ENCODE measurements at regions not wholly inside any gene's neighbourhood (a gene's known extent, or its start where the extent isn't known, plus 50 kb on each side); places are given as distances from the start of the nearest gene placed in this dataset.

GRCh38 chr2:144715992-144716391 lies 196.1 kb upstream of the ZEB2 start:
- no peak overlapping the region for H3K4me3 ChIP-seq
- no peaks in the 10 kb centered on the region for H3K36me3 ChIP-seq (ENCODE audit: low read depth)
- intact Hi-C loops (cut with DNase I, micrococcal nuclease) = no loop called here
- H3K9me3 ChIP-seq = no peaks in the 10 kb centered on the region
- no peaks in the 10 kb centered on the region for H3K4me1 ChIP-seq (ENCODE audit: low read depth)
- DNase-seq (no peak), ATAC-seq (no peak)
- TF ChIP-seq, protein P1, sequence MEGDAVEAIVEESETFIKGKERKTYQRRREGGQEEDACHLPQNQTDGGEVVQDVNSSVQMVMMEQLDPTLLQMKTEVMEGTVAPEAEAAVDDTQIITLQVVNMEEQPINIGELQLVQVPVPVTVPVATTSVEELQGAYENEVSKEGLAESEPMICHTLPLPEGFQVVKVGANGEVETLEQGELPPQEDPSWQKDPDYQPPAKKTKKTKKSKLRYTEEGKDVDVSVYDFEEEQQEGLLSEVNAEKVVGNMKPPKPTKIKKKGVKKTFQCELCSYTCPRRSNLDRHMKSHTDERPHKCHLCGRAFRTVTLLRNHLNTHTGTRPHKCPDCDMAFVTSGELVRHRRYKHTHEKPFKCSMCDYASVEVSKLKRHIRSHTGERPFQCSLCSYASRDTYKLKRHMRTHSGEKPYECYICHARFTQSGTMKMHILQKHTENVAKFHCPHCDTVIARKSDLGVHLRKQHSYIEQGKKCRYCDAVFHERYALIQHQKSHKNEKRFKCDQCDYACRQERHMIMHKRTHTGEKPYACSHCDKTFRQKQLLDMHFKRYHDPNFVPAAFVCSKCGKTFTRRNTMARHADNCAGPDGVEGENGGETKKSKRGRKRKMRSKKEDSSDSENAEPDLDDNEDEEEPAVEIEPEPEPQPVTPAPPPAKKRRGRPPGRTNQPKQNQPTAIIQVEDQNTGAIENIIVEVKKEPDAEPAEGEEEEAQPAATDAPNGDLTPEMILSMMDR (IDR thresholded peaks at IDR 0.05) = no peak

- Histone ChIP-seq H3K36me3 (ENCODE audit: low read depth) (no peaks in the 10 kb centered on the region), H3K4me3 (no peak overlapping the region), H3K4me1 (ENCODE audit: low read depth) (no peaks in the 10 kb centered on the region), H3K9me3 (no peaks in the 10 kb centered on the region)
- intact Hi-C loops (cut with DNase I, micrococcal nuclease) = no loop called here
- TF ChIP-seq, protein P1 (IDR thresholded peaks at IDR 0.05) = no peak
- DNase-seq = no peak
- ATAC-seq = no peak
Observed at GRCh38 chr2:144713410-144713809, 193.5 kb upstream of the ZEB2 start.

DNA sequence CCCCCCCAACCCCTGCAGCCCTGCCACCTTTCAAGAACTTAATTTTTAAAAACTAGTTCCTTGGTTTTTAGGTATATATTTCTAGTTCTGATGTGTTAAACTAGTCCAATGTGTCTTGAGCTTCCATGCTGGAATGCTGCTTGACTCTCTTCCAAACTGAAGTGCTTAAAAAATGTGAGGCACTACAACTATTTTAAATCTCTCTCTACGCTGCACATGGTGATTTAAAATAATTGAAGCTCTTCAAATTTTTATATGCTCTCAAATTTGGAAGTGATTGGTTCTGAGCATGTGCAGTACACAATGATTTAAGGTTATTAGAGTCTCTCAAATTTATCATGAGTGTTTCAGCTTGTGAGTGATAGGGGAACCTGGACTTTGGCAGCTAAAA lies 192.6 kb upstream of the ZEB2 start:
- TF ChIP-seq, protein P1 (IDR thresholded peaks at IDR 0.05) = no peak
- Histone ChIP-seq H3K4me1 (ENCODE audit: low read depth) (no peaks in the 10 kb centered on the region), H3K36me3 (ENCODE audit: low read depth) (no peaks in the 10 kb centered on the region), H3K4me3 (no peak overlapping the region), H3K9me3 (no peaks in the 10 kb centered on the region)
- ATAC-seq (no peak), DNase-seq (no peak)
- intact Hi-C loops (cut with DNase I, micrococcal nuclease) = no loop called here

- H3K36me3 ChIP-seq (ENCODE audit: low read depth) = no peaks in the 10 kb centered on the region
- TF ChIP-seq, protein P1 (IDR thresholded peaks at IDR 0.05) = no peak
- DNase-seq (no peak), ATAC-seq (no peak)
- no peak overlapping the region for H3K4me3 ChIP-seq
- H3K9me3 ChIP-seq = no peaks in the 10 kb centered on the region
- intact Hi-C loops (cut with DNase I, micrococcal nuclease) = no loop called here
- no peaks in the 10 kb centered on the region for H3K4me1 ChIP-seq (ENCODE audit: low read depth)
Observed at GRCh38 chr2:144711630-144712549, 192.0 kb upstream of the ZEB2 start.

DNA sequence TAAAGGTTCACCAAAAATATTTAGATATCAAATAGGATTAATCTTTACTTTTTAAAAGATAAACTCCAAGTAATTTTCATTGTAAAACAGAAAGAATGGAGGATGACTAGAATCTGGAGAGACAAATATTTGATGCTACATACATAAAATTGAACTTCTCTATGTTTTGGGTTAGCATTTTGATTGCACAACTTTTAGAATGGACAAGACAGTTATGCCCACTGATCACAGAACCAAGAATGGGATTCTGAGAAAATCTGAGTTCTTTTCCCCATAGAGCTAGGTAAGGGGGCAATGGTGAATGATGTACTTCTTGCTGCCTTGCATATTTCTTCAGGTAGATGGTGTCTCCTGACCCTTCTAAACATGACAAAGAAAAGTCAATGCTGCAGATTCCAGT lies 191.2 kb upstream of the ZEB2 start:
- no peaks in the 10 kb centered on the region for H3K36me3 ChIP-seq (ENCODE audit: low read depth)
- H3K9me3 ChIP-seq = no peaks in the 10 kb centered on the region
- ATAC-seq (no peak), DNase-seq (no peak)
- no peaks in the 10 kb centered on the region for H3K4me1 ChIP-seq (ENCODE audit: low read depth)
- TF ChIP-seq, protein P1 (IDR thresholded peaks at IDR 0.05) = no peak
- intact Hi-C loops (cut with DNase I, micrococcal nuclease) = no loop called here
- H3K4me3 ChIP-seq = no peak overlapping the region

All from mucosa of descending colon (tissue), 3 donors.